Activated CD4-positive, alpha-beta T cell treated with anti-CD3 and anti-CD28 coated beads for 1 hour (primary cell): ENCODE measurements at regions not wholly inside any gene's neighbourhood (a gene's known extent, or its start where the extent isn't known, plus 50 kb on each side); places are given as distances from the start of the nearest gene placed in this dataset.

Experiments
- DNase-seq: peaks from one replicate; pipeline ENCODE4 v3.0.0-alpha.2; 2020

DNA sequence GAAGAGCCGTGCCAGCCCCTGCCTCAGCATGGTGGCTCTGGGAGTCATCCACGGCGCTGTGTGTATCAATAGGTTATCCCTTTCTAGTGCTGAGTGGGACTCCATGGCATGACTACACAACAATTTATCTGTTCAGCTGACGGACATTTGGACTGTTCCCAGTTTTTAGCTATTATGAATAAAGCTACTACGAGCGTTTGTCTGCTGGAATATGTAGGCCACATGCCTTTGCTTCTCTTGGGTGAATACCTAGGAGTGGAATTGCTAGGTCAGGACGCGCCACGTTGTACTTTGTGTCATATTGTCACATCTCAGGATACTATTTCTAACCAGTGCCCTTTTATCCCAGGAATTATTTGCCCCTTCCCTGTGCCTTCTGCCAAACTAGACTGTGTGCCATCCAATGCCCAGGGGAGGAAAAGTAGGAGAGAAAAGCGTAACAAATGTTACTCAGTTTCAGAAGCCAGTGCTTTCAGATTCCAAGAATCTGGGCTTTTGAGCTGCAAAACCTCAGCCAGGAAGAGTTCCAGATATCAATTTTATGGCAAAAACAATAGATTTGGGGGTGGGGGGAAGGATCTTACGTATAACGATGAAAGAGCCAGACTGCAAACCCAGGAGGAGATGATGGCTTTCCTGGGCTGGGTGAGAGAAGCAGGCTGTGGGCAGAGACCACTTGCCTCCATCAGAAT, 62.5 kb upstream of the NCOR2 start:
- no peak for DNase-seq

DNA sequence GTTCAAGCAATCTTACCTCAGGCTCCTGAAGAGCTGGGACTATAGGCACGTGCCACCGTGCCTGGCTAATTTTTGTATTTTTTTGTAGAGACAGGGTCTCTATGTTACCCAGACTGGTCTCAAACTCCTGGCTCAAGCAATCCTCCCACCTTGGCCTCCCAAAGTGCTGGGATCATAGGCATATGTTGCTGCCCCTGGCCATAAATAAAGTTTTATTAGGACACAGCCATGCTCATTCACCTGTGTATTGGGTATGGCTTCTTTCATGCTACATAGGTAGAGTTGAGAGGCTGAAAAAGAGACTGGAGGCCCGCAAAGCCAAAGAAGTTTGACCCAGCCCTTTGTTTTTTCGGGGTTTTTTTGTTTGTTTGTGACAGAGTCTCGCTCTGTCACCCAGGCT, 61.7 kb upstream of the NCOR2 start:
- DNase-seq, result no peak

DNA sequence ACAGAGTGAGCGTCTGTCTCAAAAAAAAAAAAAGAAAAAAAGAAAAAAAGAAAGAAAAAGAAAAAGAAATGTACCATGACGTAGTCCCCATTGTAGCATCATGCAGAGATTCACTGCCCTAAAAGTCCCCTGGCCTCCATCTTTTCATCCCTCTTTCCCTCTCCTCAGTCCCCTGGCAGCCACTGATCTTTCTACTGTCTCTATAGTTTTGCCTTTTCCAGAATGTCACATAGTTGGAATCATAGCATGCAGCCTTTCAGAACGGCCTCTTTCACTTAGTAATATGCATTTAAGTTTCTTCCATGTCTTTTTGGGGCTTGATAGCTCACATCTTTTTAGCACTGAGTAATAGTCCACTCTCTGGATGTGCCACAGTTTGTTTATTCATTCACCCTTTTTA, 60.5 kb upstream of the NCOR2 start:
- DNase-seq, result no peak

DNA sequence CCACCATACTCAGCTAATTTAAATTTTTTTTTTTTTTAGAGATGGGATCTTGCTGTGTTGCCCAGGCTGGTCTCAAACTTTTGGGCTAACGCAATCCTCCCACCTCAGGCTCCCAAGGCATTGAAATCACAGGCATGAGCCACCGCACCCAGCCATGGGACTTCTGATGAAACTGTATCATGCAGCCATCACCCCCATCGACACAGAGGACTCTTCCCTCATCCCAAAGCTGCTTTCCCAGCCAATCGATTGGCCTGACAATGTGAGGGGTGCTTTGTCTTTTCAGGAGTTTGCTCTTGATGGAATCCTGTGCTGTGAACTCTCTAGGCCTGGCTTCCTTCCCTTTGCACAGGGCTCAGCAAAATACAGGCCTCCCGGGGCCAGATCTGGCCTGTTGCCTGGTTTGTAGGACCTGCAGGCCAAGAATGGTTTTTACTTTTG, 59.6 kb upstream of the NCOR2 start:
- no peak for DNase-seq

DNA sequence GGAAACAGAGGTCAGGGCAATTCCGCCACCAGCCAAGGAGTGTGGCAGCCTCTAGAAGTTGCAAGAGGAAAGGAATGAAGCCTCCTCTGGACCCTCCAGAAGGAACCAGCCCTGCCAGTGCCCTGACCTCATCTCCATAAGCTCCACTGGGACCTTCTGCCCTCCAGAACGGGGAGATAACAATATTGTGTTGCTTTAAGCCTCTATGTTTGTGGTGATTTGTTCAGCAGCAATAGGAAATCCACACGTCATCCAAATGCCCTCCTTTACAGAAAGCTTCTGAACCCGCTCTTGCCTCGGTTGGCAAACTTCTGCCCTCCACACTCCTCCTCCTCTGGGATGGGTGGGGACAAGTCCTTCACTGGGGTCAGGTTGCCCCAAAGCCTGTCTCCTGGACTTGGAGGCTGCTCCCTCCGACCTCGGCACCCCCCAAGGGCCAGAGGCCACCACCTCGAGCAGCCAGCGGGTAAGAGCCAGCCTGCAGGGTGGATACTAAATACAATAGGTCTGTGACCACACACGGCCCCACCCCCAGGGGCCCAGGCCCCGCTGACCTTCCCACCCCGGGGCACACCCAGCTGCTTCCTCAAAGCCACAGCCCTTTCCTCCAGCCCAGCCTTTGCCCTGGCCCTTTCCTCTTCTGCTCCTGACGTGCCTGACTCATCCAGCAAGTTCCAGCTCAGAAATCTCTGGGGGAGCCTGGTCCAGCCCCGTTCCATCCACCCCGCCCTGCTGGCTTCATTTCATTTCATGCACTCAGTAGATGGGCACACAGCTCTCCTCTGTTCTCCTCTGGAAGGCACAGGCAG, 58.7 kb upstream of the NCOR2 start:
- no peak for DNase-seq

DNA sequence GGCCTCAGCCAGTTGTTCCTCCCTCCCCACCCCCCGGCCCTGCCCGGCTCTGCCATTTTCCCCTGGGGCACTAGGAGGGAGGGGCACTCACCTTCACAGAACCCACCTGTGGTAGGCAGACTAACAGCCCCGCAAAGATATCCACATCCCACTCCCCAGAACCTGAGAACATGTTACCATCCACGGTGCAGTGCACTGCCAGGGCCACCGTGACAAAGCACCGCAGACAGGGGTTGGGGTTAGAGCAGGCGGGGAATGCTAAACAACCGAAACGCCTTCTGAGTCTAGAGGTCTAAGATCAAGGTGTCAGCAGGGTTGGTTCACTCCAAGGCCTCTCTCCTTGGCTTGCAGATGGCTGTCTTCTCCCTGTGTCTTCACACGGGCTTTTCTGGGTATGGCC, 57.4 kb upstream of the NCOR2 start:
- DNase-seq, result no peak

DNA sequence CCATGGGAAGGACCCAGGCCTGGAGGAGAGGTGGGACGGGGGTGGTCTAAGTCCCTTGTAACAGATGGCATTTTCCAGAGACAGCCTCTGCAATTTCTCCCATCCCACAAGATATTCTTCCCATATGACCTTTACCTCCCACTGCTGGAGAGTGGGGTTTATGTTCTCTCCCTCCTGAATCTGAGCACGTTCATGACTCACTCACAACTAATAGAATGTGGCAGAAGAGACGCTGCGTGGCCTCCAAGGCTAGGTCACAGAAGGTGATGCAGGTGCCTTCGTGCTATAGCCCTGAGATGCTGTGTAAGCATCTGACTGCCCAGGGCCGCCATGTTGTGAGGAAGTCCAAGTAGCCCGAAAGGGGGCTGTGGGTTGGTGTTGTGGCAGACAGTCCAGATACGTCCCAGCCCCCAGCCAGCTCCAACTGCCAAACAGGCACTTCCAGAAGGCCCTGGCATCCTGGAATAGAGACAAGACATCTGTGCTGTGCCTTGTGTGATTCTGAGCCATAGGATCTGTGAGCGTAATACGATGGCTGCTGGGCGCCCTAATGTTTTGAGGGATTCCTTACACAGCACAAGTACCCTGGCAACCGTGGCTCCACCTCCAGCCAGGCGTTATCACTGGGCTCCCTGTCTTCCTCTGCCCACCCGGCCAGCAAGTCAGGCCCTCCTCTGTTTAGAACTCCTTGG, 56.1 kb upstream of the NCOR2 start:
- no peak for DNase-seq

DNA sequence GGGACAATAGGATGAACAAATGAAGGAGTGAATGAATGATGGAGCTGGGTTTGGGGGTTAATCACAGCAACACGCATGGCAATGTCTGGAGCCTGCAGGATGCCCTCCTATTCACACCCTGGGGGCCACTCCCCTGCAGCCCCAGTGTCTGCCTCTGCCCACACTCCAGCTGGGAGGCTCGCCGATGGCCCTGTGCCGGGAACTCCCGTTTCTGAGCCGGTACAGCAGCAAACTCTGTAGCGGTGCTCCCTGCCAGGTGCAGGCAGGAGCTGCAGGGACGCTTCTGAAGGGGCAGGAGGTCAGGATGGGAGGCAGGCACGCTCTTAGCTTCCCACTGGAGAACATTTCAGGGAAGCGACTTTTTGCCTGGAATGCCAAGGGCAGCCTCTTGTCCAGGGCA, 55.4 kb upstream of the NCOR2 start:
- no peak for DNase-seq

DNA sequence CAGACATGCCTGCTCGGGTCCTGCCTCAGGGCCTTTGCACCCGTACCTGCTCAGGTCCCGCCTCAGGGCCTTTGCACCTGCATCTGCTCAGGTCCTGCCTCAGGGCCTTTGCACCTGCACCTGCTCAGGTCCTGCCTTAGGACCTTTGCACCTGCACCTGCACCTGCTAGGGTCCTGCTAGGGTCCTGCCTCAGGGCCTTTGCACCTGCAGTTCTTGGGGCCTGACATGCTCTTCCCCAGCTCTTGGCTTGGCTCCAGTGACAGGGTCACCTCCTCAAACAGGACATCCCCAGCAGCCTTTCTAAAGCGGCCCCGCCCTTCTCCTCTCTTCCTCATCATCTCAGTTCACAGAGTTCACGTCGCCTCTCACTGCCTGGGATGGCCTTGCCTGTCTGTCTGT, 54.9 kb upstream of the NCOR2 start:
- DNase-seq, result no peak

DNA sequence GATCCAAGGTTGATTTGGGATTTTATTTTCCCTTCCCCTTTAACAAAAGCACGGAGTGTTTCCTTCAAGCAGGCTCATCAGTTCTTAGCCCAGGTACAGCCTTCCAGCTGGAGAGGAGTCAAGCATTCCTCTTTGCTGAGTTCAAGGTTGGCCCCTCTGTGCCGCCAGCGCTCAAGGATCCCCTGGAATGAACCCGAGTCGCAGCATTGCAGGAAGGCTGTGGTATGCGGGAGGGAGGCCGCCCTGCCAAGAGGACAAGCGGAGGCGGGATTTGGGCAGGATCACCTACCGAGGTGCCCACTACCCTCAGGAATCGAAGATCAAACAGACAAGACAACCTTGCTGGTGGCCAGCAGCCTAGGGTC, 53.9 kb upstream of the NCOR2 start:
- no peak for DNase-seq

DNA sequence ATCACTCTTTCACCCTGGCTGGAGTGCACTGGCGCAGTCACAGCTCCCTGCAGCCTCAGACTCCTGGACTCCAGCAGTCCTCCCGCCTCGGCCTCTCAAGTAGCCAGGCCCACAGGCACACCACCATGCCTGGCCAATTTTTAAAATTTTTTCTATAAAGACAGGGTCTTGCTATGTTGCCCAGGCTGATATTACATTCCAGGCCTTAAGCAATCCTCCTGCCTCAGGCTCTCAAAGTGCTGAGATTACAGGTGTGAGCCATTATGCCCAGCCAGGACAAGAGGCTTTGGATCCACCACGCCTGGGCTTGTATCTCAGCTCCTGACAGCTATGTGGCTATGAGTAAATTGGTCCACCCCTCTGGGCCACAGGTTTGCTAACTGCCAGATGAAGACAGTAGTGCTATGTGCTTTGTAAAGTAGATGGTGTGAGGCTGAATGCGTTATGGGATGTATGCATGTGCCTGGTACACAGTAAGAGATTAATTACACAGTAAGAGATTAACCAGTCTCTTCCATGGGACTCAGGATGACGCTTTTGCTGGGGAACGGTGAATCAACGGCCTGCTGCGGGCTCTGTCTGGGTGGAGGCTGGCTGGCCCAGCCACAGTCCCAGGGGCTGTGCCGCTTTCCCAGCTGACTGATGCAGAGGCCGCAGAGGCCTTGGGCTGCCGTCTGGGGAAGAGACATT, 53.3 kb upstream of the NCOR2 start:
- no peak for DNase-seq

- DNase-seq, result no peak
Observed at GRCh38 chr12:124618291-124618902, 51.0 kb upstream of the NCOR2 start.

GRCh38 chr12:124617615-124618014, 50.2 kb upstream of the NCOR2 start:
- no peak for DNase-seq
